ENCODE measurements at regions not wholly inside any gene's neighbourhood (a gene's known extent, or its start where the extent isn't known, plus 50 kb on each side); places are given as distances from the start of the nearest gene placed in this dataset.

- H4K20me1 ChIP-seq (ENCODE audit: insufficient read depth), result no peaks in the 10 kb centered on the region
- no TSS peak for BruUV-seq (replicated peaks)
- H3K9me3 ChIP-seq (ENCODE audit: insufficient read depth, low read depth), result no peaks in the 10 kb centered on the region
- no peak for DNase-seq
- intact Hi-C loops (cut with micrococcal nuclease; ENCODE audit: unreplicated experiment), result no loop called here
- no peaks in the 10 kb centered on the region for H3F3A ChIP-seq (ENCODE audit: insufficient read depth, low read depth)
- no peaks in the 10 kb centered on the region for H3K36me3 ChIP-seq (ENCODE audit: low read depth)
- ChIA-PET POLR2A (ENCODE audit: unreplicated experiment) (no interaction called here), CTCF (no interaction called here)
- no peak overlapping the region for H3K27ac ChIP-seq
- H3K9me2 ChIP-seq (ENCODE audit: insufficient read depth), result no peaks in the 10 kb centered on the region
- H2AFZ ChIP-seq, result no peak overlapping the region
- H3K27me3 ChIP-seq (ENCODE audit: insufficient read depth, low read depth), result no peaks in the 10 kb centered on the region
- TF ChIP-seq EZH2 (IDR thresholded peaks at IDR 0.05; ENCODE audit: low read depth) (no peak), CTCF (conservative IDR thresholded peaks at IDR 0.05) (no peak)
- H3K4me2 ChIP-seq, result no peak overlapping the region
- no peaks in the 10 kb centered on the region for H3K79me2 ChIP-seq (ENCODE audit: low read depth)
- H3K4me1 ChIP-seq (replicated peaks; ENCODE audit: insufficient read depth), result no peaks in the 10 kb centered on the region
- no peak overlapping the region for H3K4me3 ChIP-seq
Measured at GRCh38 chr4:13980317-13981310, 353.1 kb upstream of the BOD1L1 start.

- H3K9me3 ChIP-seq (ENCODE audit: insufficient read depth, low read depth), result no peaks in the 10 kb centered on the region
- POLR2A ChIA-PET (ENCODE audit: unreplicated experiment), result no interaction called here
- no peaks in the 10 kb centered on the region for H3F3A ChIP-seq (ENCODE audit: insufficient read depth, low read depth)
- no peaks in the 10 kb centered on the region for H3K36me3 ChIP-seq (ENCODE audit: low read depth)
- CTCF ChIA-PET, result no interaction called here
- H3K27me3 ChIP-seq (ENCODE audit: insufficient read depth, low read depth), result no peaks in the 10 kb centered on the region
- no peak overlapping the region for H3K27ac ChIP-seq
- H4K20me1 ChIP-seq (ENCODE audit: insufficient read depth), result no peaks in the 10 kb centered on the region
- H3K4me3 ChIP-seq, result no peak overlapping the region
- no peak for DNase-seq
- intact Hi-C loops (cut with micrococcal nuclease; ENCODE audit: unreplicated experiment), result no loop called here
- no peaks in the 10 kb centered on the region for H3K9me2 ChIP-seq (ENCODE audit: insufficient read depth)
- H3K4me1 ChIP-seq (replicated peaks; ENCODE audit: insufficient read depth), result no peaks in the 10 kb centered on the region
- no peaks in the 10 kb centered on the region for H3K79me2 ChIP-seq (ENCODE audit: low read depth)
- TF ChIP-seq CTCF (conservative IDR thresholded peaks at IDR 0.05) (no peak), EZH2 (IDR thresholded peaks at IDR 0.05; ENCODE audit: low read depth) (no peak)
- no TSS peak for BruUV-seq (replicated peaks)
- no peak overlapping the region for H3K4me2 ChIP-seq
- H2AFZ ChIP-seq, result no peak overlapping the region
Measured at GRCh38 chr4:13981499-13981898, 354.0 kb upstream of the BOD1L1 start.

- Histone ChIP-seq H2AFZ (no peak overlapping the region), H3K4me3 (no peak overlapping the region), H3K79me2 (ENCODE audit: low read depth) (no peaks in the 10 kb centered on the region), H3K4me2 (no peak overlapping the region), H3K4me1 (replicated peaks; ENCODE audit: insufficient read depth) (no peaks in the 10 kb centered on the region), H3F3A (ENCODE audit: insufficient read depth, low read depth) (no peaks in the 10 kb centered on the region), H3K9me2 (ENCODE audit: insufficient read depth) (no peaks in the 10 kb centered on the region), H3K27ac (no peak overlapping the region), H3K27me3 (ENCODE audit: insufficient read depth, low read depth) (no peaks in the 10 kb centered on the region), H4K20me1 (ENCODE audit: insufficient read depth) (no peaks in the 10 kb centered on the region), H3K9me3 (ENCODE audit: insufficient read depth, low read depth) (no peaks in the 10 kb centered on the region), H3K36me3 (ENCODE audit: low read depth) (no peaks in the 10 kb centered on the region)
- DNase-seq, result no peak
- TF ChIP-seq EZH2 (IDR thresholded peaks at IDR 0.05; ENCODE audit: low read depth) (no peak), CTCF (conservative IDR thresholded peaks at IDR 0.05) (no peak)
- POLR2A ChIA-PET (ENCODE audit: unreplicated experiment), result no interaction called here
- intact Hi-C loops (cut with micrococcal nuclease; ENCODE audit: unreplicated experiment), result no loop called here
- no TSS peak for BruUV-seq (replicated peaks)
- CTCF ChIA-PET, result no interaction called here
Measured at GRCh38 chr4:13982010-13982409, 354.5 kb upstream of the BOD1L1 start.
